D721Med (cell line): ENCODE measurements at regions not wholly inside any gene's neighbourhood (a gene's known extent, or its start where the extent isn't known, plus 50 kb on each side); places are given as distances from the start of the nearest gene placed in this dataset.

Experiments used
- DNase-seq: peaks from one replicate; pipeline ENCODE4 v3.0.0; 2011; ENCODE audit warnings: low spot score; ENCODE audit not compliant: insufficient read length
- FAIRE-seq: peaks from 2 replicates; lab custom pipeline; 2011; peaks lifted over from hg19 to GRCh38; lab: Jason Lieb, UNC
- CTCF ChIP-seq: IDR thresholded peaks from 2 replicates; pipeline ENCODE4 v1.5.1; 2012; ENCODE audit warnings: mild to moderate bottlenecking, control low read depth; ENCODE audit not compliant: insufficient read depth; ENCODE audit errors: missing control alignments

GRCh38 chr3:193774272-193774915 lies 181.4 kb downstream of the OPA1 start:
- no peak for TF ChIP-seq CTCF
- DNase-seq (no peak), FAIRE-seq (no peak)

GRCh38 chr3:193774916-193775285 lies 181.9 kb downstream of the OPA1 start:
- no peak for TF ChIP-seq CTCF
- DNase-seq (no peak), FAIRE-seq (no peak)

GRCh38 chr3:193775421-193776077 lies 182.5 kb downstream of the OPA1 start:
- DNase-seq: no peak
- no peak for TF ChIP-seq CTCF
- no peak for FAIRE-seq

GRCh38 chr3:193776626-193777358 lies 183.8 kb downstream of the OPA1 start:
- FAIRE-seq: no peak
- DNase-seq: no peak
- TF ChIP-seq CTCF: no peak

GRCh38 chr3:193777524-193777923 lies 184.5 kb downstream of the OPA1 start:
- FAIRE-seq: no peak
- no peak for TF ChIP-seq CTCF
- no peak for DNase-seq

- TF ChIP-seq CTCF: no peak
- DNase-seq (no peak), FAIRE-seq (no peak)
These were observed 185.7 kb downstream of the OPA1 start for GRCh38 chr3:193778676-193779075.
